Upper lobe of left lung (tissue), 4 donors: ENCODE measurements at regions not wholly inside any gene's neighbourhood (a gene's known extent, or its start where the extent isn't known, plus 50 kb on each side); places are given as distances from the start of the nearest gene placed in this dataset.

Experiments used
- POLR2AphosphoS5 ChIP-seq, 2 donors: sonication (generic); formaldehyde crosslinking; IDR thresholded peaks; one replicate each; pipeline ENCODE4 v1.5.1; 2017; ENCODE audit warnings: antibody characterized with exemption in 2 of 2
- TF ChIP-seq, protein P1 (sequence below), 6 experiments: fragments of 450-650 bp in 4 of 6; fragments of 200-600 bp in 2 of 6; sonication (generic) in 2 of 6; IDR thresholded peaks; one replicate each; pipeline ENCODE4 v1.5.1; 2016 to 2019; ENCODE audit warnings: antibody characterized with exemption in 6 of 6

DNA sequence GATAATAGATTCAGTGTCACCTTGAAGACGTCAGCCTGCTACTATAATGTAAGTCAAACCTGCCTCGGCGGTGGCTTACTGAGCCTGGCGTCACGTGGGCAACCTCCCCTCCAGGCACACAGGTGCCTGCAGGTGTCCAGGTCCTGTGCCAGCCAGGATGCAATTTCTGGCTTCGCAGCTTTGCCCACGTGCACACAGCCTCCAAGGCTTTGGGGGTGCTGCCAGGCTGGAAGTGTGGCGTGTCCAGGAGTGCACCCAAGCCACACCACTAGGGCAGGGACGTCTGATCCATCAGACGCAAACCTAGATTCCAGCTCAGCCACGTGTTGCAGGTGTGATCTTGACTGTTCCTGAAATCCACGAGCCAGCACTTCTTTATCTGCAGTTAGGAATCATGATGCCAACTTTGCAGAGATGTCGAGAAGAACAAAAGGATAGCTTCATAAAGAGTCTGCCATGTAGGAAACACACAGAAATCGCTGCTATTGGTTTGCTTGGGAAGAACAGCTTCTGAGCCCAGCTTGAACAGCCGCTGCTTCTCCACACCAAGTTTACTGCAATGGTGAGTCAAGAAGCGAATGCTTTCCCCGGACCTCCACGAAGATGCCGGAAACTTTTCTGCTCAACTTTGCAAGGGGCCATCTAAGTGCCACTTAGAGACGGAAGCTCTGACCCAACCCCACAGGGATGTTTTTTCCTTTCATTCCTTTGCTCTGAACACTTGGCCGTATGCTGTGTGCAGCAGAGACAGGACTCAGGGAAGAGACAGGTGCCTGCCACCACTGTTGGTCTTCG is 84.2 kb upstream of the SALL3 start:
- no peak for TF ChIP-seq POLR2AphosphoS5 (IDR thresholded peaks at IDR 0.05)
- TF ChIP-seq, protein P1, sequence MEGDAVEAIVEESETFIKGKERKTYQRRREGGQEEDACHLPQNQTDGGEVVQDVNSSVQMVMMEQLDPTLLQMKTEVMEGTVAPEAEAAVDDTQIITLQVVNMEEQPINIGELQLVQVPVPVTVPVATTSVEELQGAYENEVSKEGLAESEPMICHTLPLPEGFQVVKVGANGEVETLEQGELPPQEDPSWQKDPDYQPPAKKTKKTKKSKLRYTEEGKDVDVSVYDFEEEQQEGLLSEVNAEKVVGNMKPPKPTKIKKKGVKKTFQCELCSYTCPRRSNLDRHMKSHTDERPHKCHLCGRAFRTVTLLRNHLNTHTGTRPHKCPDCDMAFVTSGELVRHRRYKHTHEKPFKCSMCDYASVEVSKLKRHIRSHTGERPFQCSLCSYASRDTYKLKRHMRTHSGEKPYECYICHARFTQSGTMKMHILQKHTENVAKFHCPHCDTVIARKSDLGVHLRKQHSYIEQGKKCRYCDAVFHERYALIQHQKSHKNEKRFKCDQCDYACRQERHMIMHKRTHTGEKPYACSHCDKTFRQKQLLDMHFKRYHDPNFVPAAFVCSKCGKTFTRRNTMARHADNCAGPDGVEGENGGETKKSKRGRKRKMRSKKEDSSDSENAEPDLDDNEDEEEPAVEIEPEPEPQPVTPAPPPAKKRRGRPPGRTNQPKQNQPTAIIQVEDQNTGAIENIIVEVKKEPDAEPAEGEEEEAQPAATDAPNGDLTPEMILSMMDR (IDR thresholded peaks at IDR 0.05), result no peak
